ENCODE measurements at regions not wholly inside any gene's neighbourhood (a gene's known extent, or its start where the extent isn't known, plus 50 kb on each side); places are given as distances from the start of the nearest gene placed in this dataset.

DNA sequence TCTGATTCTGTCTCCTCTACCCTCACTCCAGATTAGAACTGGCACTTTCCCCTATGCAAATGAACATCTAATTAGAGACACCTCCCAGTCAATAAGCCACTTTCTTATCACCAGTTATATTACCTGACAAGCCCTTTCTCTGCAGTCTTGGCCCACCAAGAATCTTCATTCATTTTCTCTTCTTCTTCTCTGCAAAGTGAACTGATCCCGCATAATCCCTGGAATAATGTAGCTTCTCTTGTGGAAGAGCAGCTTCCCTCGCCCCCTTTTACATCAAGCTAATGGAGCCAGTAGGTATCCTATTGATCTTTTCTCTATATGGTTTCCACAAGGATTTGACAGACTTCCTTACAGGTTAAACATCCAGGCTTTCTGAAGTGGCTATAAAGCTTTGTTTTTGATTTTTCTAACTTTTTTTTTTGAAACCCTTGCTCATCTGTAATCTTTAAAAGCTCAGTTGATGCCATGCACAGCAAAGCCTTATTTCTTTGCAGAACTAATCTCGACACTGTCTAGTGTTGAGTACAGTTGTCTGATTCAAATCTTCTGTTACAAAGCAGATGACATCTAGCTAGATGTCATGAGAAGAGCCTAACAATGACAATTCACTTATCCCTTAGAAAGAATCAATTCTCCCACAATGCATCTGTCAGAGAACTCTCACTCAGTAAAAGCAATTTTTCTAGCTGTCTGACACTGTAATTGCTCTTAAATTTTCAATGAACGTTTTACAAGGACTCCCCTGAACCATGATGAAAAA, 281.4 kb downstream of the ISL1 start:
- Histone ChIP-seq H2AK5ac (ENCODE audit: low read depth, low read length) (no peak overlapping the region), H3K23ac (ENCODE audit: low read depth, low read length) (no peak overlapping the region), H3K4me3 (ENCODE audit: insufficient read depth, low read depth, low read length) (no peak overlapping the region), H4K91ac (ENCODE audit: insufficient read depth, low read depth, low read length) (no peak overlapping the region), H3K27me3 (ENCODE audit: control insufficient read depth, insufficient read depth, low read length) (no peaks in the 10 kb centered on the region), H2BK15ac (ENCODE audit: low read depth, low read length) (no peak overlapping the region), H4K20me1 (ENCODE audit: insufficient read depth, low read length) (no peaks in the 10 kb centered on the region), H2AFZ (replicated peaks; ENCODE audit: low read length, poor library complexity) (no peak overlapping the region), H3K36me3 (ENCODE audit: control insufficient read depth, insufficient read depth, low read length) (no peaks in the 10 kb centered on the region), H4K8ac (ENCODE audit: low read depth in 2 of 2, low read length in 2 of 2) (no peak overlapping the region), H2BK5ac (ENCODE audit: low read depth, low read length, poor library complexity, severe bottlenecking) (no peak overlapping the region), H3K14ac (replicated peaks; ENCODE audit: low read depth, low read length) (no peak overlapping the region), H3K4ac (ENCODE audit: low read depth, low read length) (no peak overlapping the region), H2BK120ac (ENCODE audit: low read depth, low read length) (no peak overlapping the region), H3K9me3 (ENCODE audit: control insufficient read depth, insufficient read depth, low read length) (peaks cover 2% of the 10 kb centered on the region; the same call in 1 of the 2 replicates), H3K27ac (ENCODE audit: insufficient read depth, low read length) (no peak overlapping the region), H3K56ac (ENCODE audit: extremely low read depth, insufficient read depth, low read length) (no peak overlapping the region), H3K18ac (ENCODE audit: low read depth, low read length) (no peak overlapping the region), H3K9ac (ENCODE audit: low read depth, low read length) (no peak overlapping the region), H3K4me2 (ENCODE audit: low read depth, low read length) (no peak overlapping the region), H3K9me1 (ENCODE audit: insufficient read depth, low read length) (no peaks in the 10 kb centered on the region), H4K5ac (ENCODE audit: low read depth, low read length) (no peak overlapping the region), H2BK20ac (ENCODE audit: low read depth, low read length) (no peak overlapping the region), H3K4me1 (ENCODE audit: control insufficient read depth, insufficient read depth, low read length) (no peaks in the 10 kb centered on the region), H3K79me1 (ENCODE audit: low read depth in 1 of 2, low read length in 2 of 2) (no peaks in the 10 kb centered on the region), H2AK9ac (replicated peaks; ENCODE audit: low read depth, low read length, poor library complexity) (no peak overlapping the region)
- TF ChIP-seq CEBPB (IDR thresholded peaks at IDR 0.05; ENCODE audit: low read depth, low read length): no peak
- no peak for TF ChIP-seq POLR2A (IDR thresholded peaks at IDR 0.05; ENCODE audit: low read depth, low read length)
- TF ChIP-seq FOS (IDR thresholded peaks at IDR 0.05; ENCODE audit: low read depth, low read length): no peak
- ChIA-PET CTCF (interaction anchor here (0.6 kb wide), 1 partner anchor 9 kb away, joined by 3 read pairs; no protein-coding TSS in a partner anchor), POLR2A (ENCODE audit: unreplicated experiment) (no interaction called here)
- ATAC-seq (ENCODE audit: low read depth): no peak
- DNase-seq: no peak
- no TSS peak for BruUV-seq (replicated peaks)
- WGBS, 2 experiments (ENCODE audit: extremely low coverage in 2 of 2, insufficient read length in 1 of 2): no CpG with 5 or more reads among the region's 4 CpGs
- dilution Hi-C loops (cut with HindIII; ENCODE audit: low sequenced_read_pairs, unreplicated experiment): no loop called here
- in situ Hi-C loops (cut with MboI; ENCODE audit: low sequenced_read_pairs): no loop called here
- intact Hi-C loops (cut with micrococcal nuclease): no loop called here
